ENCODE measurements at regions not wholly inside any gene's neighbourhood (a gene's known extent, or its start where the extent isn't known, plus 50 kb on each side); places are given as distances from the start of the nearest gene placed in this dataset.

- TF ChIP-seq, protein P1, sequence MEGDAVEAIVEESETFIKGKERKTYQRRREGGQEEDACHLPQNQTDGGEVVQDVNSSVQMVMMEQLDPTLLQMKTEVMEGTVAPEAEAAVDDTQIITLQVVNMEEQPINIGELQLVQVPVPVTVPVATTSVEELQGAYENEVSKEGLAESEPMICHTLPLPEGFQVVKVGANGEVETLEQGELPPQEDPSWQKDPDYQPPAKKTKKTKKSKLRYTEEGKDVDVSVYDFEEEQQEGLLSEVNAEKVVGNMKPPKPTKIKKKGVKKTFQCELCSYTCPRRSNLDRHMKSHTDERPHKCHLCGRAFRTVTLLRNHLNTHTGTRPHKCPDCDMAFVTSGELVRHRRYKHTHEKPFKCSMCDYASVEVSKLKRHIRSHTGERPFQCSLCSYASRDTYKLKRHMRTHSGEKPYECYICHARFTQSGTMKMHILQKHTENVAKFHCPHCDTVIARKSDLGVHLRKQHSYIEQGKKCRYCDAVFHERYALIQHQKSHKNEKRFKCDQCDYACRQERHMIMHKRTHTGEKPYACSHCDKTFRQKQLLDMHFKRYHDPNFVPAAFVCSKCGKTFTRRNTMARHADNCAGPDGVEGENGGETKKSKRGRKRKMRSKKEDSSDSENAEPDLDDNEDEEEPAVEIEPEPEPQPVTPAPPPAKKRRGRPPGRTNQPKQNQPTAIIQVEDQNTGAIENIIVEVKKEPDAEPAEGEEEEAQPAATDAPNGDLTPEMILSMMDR (IDR thresholded peaks at IDR 0.05): no peak
- no peak for TF ChIP-seq ZFX (IDR thresholded peaks at IDR 0.05; ENCODE audit: borderline replicate concordance)
- H3K27ac ChIP-seq: no peak overlapping the region
These were observed 101.5 kb downstream of the KIF26A start for GRCh38 chr14:104239861-104240301.

DNA sequence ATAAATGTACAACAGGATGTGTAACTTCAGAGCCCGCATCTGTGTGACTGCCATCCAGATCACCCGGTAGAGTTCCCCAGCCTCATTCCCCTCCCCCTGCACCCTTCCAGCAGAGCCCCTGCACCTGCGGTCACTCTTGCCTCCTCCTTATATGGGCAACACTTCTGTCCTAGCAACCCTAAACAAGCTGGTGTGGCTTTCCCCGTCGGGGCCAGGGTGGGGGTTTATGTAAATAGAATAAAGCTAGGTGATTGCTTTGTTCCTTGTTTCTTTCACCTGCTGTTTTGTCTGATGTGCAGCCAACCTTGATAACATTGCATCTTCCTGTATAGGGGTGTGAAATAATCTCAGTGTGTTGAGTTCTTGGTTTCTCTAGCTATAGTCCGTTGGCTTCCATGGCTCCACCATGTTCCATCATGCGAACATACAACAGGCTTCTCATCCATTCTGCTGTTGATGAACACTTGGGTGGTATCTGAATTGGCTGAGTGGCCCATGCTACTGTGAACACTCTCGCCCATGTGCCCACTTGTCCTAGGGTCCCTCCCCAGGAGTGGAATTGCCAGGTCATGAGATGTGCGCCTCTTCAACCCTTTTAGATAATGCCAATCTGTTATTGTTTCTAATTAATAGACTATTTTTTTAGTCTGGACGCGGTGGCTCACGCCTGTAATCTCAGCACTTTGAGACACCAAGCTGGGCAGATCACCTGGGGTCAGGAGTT lies 102.2 kb downstream of the KIF26A start:
- no peak overlapping the region for H3K27ac ChIP-seq

DNA sequence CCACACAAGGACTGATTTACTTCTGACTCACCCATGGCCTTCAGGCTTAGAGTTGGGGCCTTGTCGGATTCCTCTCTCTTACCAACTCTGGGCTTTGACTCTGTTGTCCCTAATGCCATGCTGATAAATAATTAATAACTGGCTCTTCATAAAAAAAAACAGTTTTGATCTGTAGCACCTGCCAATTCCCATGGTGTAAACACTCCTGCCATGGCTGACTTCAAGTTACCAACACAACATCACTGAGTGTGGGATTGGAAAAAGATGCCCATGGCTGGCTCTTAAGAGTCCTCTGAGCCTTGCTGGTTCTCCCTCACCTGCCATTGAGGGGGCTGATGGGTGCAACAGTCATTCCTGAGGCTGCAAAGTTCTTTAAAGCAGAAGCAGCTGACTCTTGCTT lies 104.8 kb downstream of the KIF26A start:
- no peak overlapping the region for H3K27ac ChIP-seq
- TF ChIP-seq ZFX (IDR thresholded peaks at IDR 0.05; ENCODE audit: borderline replicate concordance): no peak
- TF ChIP-seq, protein P1 (IDR thresholded peaks at IDR 0.05): no peak

More for the DNA sequence above, 102.2 kb downstream of the KIF26A start:
- TF ChIP-seq, protein P1 (IDR thresholded peaks at IDR 0.05): no peak
- no peak for TF ChIP-seq ZFX (IDR thresholded peaks at IDR 0.05; ENCODE audit: borderline replicate concordance)

DNA sequence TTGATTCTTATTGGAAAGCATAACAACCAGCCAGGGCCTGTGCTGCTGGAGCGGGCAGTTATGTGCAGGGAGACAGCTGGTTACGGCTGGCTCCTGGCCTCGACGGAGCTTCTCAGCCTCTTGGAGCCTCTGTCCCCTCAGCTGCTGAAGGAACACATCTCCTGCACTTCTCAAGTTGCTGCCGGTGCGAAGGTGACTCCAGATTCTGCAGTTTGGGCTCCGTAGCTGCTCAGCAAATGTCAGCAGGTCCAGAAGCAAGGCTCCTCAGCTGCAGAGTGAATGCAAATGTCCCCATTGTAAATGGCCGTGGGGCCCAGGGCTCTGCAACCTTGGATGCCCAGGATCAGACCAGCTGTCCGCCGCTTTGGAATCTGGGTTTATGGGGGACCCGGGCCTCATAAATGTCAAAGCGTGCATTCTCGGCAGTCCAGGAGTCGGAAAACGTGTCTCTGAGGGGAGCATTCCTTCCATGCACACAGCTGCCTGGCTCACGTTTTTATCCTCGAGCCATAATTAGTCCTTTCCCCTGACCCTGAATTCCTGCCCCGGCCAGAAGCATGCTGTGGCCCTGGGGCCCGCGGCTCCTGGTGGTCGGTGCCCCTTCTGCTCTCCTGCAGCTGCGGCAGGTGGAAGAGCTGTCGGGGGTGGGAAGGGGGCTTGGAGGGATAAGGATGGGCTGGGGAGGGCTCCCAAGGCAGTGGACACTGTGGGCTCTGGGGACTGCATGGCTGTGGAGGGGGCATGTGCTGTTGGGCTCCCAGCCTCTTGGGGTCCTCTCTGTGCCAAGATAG lies 106.0 kb downstream of the KIF26A start:
- H3K27ac ChIP-seq: no peak overlapping the region
- TF ChIP-seq ZFX (IDR thresholded peaks at IDR 0.05; ENCODE audit: borderline replicate concordance): no peak
- TF ChIP-seq, protein P1 (IDR thresholded peaks at IDR 0.05): no peak

DNA sequence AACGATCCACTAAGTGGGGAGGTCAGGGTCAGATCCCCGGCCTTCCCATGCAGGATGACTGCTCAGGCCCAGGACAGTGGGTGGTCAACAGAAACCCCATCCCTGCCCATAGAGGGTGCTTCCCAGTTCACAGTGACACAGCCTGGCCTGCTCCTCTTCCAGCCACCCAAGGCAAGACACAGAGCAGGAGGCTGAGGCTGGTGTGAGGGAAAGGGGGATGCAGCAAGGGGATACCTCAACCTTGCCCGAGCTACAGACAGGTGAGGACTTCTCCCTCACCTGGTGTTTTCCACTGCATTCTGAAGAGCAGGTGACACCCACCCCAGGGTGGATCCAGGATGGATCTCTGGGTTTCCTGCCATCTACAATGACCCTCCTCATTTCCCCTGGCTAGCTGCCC lies 106.7 kb downstream of the KIF26A start:
- TF ChIP-seq ZFX (IDR thresholded peaks at IDR 0.05; ENCODE audit: borderline replicate concordance): no peak
- TF ChIP-seq, protein P1 (IDR thresholded peaks at IDR 0.05): no peak

DNA sequence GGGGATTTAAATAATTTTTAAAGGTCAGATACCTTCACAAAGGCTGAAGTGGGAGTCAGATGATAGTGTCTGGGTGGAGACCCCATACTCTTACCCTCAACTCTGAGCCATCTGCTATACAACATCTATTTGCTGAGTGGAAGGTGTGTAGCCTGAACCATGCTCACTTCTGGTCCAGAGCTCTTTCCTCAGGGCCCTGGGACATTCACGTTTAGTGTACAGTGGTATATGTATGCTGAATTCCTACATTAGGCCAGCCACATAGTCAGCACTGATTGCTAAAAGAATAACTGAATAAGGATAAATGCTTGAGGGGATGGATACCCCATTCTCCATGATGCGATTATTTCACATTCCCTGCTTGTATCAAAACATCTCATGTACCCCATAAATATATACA lies 107.3 kb downstream of the KIF26A start:
- H3K27ac ChIP-seq: no peak overlapping the region
- TF ChIP-seq, protein P1 (IDR thresholded peaks at IDR 0.05): no peak
- no peak for TF ChIP-seq ZFX (IDR thresholded peaks at IDR 0.05; ENCODE audit: borderline replicate concordance)

More for the DNA sequence above, 106.7 kb downstream of the KIF26A start:
- no peak overlapping the region for H3K27ac ChIP-seq

Data from 22Rv1 (cell line).